Skeletal muscle tissue (tissue), 3 donors: ENCODE measurements at regions not wholly inside any gene's neighbourhood (a gene's known extent, or its start where the extent isn't known, plus 50 kb on each side); places are given as distances from the start of the nearest gene placed in this dataset.

Experiments
- H3K27ac ChIP-seq: one replicate; pipeline ENCODE4 v1.7.0; 2013; ENCODE audit warnings: mild to moderate bottlenecking, low read depth, low read length, inconsistent platforms
- H3K27me3 ChIP-seq, 3 donors: one replicate each; pipeline ENCODE4 v1.7.0; 2013; ENCODE audit warnings: low read length in 3 of 3; ENCODE audit not compliant: control insufficient read depth in 3 of 3, insufficient read depth in 3 of 3
- H3K36me3 ChIP-seq, 3 donors: one replicate each; pipeline ENCODE4 v1.7.0; 2013; ENCODE audit warnings: low read length in 3 of 3; ENCODE audit not compliant: control insufficient read depth in 3 of 3, insufficient read depth in 3 of 3
- H3K4me1 ChIP-seq, 3 donors: one replicate each; pipeline ENCODE4 v1.7.0; 2013; ENCODE audit warnings: low read length in 3 of 3, mild to moderate bottlenecking in 3 of 3; ENCODE audit not compliant: control insufficient read depth in 3 of 3, insufficient read depth in 3 of 3
- H3K4me3 ChIP-seq, 3 donors: one replicate each; pipeline ENCODE4 v1.7.0; 2013; ENCODE audit warnings: low read length in 3 of 3
- H3K9ac ChIP-seq, 3 donors: one replicate each; pipeline ENCODE4 v1.7.0; 2013; ENCODE audit warnings: low read length in 3 of 3, mild to moderate bottlenecking in 3 of 3, moderate library complexity in 2 of 3, low read depth in 1 of 3
- H3K9me3 ChIP-seq, 3 donors: one replicate each; pipeline ENCODE4 v1.7.0; 2013; ENCODE audit warnings: low read length in 3 of 3; ENCODE audit not compliant: control insufficient read depth in 3 of 3
- donor health status: Osteomylitis.

DNA sequence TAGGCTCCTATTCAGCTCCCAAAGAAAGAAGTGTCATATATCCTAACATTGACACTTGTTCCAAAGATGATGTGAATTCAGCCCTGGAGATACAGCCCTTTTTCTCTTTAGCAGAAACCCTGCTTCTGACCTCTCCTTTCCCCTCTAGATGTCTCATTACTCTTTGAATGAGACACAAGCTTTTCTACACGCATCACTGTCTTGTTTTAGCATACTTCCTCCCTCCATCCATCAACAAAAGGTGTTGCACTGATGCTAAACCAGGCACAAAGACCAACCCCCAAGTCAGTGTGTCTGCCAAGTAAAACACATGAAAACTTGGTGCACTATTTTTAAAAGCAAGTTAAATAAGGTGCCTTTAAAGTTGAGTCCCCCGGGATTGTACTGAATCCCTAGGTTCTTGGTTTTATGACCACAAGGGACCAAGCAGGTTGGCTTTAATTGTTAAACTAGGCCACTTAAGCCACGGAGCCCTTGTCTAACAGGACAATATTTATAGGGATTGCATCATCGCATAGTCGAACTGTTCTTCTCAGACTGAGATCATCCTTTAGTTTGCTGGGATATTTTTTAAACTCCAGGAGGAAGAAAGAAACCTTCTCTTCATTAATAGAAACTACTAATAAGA lies 101.0 kb upstream of the GUCA2B start:
- Histone ChIP-seq H3K9me3 (no peaks in the 10 kb centered on the region), H3K9ac (no peak overlapping the region), H3K27ac (no peak overlapping the region), H3K36me3 (no peaks in the 10 kb centered on the region), H3K4me3 (no peak overlapping the region), H3K27me3 (peaks cover 0 to 4% (median 0%) of the 10 kb centered on the region in 3 donors), H3K4me1 (peaks cover 0 to 3% (median 0%) of the 10 kb centered on the region in 3 donors)

DNA sequence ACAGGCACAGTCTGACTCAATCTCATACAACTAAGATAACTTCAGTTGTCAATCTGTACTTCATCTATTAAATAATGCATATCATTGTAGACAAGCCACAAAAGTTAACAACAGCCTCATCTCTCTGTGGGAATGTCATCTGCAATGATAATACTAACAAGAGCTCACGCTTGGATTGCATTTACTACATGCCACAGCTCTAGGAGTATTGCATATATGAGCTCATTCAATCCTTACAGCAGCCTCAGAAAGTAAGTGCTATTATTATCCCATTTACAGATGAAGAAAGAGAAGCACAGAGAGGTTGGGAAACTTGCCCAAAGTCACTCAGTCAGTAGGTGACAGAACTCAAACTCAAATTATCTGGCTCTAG lies 105.7 kb upstream of the GUCA2B start:
- Histone ChIP-seq H3K4me3 (no peak overlapping the region), H3K36me3 (no peaks in the 10 kb centered on the region), H3K27me3 (peaks cover 0 to 4% (median 0%) of the 10 kb centered on the region in 3 donors), H3K9ac (no peak overlapping the region), H3K4me1 (peaks cover 0 to 8% (median 0%) of the 10 kb centered on the region in 3 donors), H3K27ac (peak overlapping the region; percentile 33), H3K9me3 (no peaks in the 10 kb centered on the region)

DNA sequence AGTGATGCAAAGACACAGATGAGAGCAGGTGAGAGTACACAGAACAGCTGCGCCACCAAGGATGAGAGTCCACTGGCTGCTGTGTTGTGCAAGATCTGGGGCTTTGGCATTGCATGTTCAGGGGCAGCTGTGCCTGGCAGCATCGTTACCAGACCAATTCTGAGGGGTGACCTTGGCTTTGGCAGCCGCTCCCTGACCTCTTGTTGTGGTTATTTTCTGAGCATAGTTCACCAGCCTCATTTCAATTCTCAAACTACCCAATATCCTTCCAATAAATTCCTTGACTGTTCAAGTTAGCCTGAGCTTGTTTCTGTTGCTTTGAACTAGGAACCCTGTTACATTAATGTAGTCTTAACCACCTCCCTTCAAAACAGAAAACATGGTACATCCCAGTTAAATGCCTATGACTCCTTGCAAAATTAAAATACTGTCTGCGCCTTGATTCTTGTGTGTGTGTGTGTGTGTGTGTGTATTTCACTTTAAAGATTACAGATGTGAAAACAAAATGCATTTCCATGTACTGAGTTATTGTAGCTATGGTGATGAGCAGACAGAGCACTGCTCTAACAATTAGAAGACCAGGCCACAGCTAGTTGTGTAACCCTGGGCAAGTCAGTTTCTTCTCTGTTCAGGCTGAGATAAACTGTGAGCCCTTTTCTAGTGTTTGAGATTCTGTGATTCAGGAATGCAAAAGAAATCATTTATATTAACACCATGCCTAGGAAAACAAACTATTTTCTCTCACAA lies 106.3 kb upstream of the GUCA2B start:
- Histone ChIP-seq H3K27me3 (peaks cover 0 to 4% (median 0%) of the 10 kb centered on the region in 3 donors), H3K9ac (no peak overlapping the region), H3K4me1 (peaks cover 0 to 8% (median 0%) of the 10 kb centered on the region in 3 donors), H3K27ac (peak overlapping the region; percentile 33), H3K4me3 (no peak overlapping the region), H3K36me3 (no peaks in the 10 kb centered on the region), H3K9me3 (no peaks in the 10 kb centered on the region)

DNA sequence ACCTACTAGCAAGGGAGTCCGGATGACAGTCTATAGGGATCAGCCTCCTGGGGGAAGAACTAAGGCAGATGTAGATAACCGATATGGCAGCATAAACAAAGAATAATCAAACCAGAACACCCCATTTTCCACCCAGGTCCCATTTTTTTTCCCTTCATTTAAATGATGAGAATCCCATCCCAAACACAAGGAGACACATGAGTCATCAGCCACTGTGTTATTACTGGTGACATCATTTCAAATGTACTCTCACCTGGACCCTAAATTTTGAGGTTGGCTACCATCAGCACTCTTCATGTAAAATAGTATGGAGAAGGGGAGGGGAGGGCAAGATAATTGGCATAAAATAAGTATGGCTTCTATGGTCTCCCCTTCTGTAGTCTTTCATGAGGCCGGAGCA lies 108.9 kb upstream of the GUCA2B start:
- H3K36me3 ChIP-seq = no peaks in the 10 kb centered on the region
- H3K27ac ChIP-seq = no peak overlapping the region
- no peaks in the 10 kb centered on the region for H3K27me3 ChIP-seq
- H3K4me1 ChIP-seq = peaks cover 0 to 8% (median 0%) of the 10 kb centered on the region in 3 donors
- H3K9me3 ChIP-seq = no peaks in the 10 kb centered on the region
- no peak overlapping the region for H3K9ac ChIP-seq
- H3K4me3 ChIP-seq = no peak overlapping the region

DNA sequence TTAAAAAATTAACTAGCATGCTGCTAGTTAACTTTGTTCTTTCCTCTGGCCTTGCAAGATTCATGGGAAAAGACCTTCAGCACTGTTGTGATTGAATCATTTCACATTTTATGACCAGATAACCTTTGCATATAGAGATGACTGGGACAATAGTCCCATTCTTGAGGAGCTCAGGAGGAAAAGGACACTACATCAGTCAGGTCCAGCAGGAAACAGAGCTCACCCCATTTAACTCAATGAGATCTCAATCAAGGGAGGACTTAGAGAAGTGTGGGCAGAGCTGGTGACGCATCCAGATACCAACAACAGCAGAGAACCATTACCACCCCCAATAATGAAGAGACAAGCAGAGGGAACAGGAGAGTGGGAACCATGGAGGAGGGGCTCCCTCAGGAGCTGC lies 109.4 kb upstream of the GUCA2B start:
- Histone ChIP-seq H3K27ac (no peak overlapping the region), H3K4me3 (no peak overlapping the region), H3K36me3 (no peaks in the 10 kb centered on the region), H3K27me3 (no peaks in the 10 kb centered on the region), H3K4me1 (peaks cover 0 to 8% (median 0%) of the 10 kb centered on the region in 3 donors), H3K9ac (no peak overlapping the region), H3K9me3 (no peaks in the 10 kb centered on the region)

DNA sequence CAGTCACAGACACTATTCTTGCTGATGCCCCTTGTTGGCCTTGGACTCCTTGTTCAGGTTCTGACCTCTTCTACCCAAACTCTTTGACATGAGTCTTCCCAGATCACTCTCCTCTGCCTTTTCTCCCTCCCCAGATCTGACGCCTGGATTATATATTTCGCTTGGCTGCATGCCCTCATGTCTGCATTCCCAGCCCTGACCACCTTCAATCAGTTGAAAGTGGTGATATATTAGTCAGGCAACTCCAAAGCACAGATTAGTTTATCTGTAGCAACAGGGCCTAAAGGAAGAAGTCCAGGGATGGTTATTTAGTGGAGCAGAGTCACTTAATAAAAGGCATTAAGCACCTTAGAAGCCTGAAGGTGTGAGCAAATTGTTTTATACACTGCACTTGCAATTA lies 110.0 kb upstream of the GUCA2B start:
- Histone ChIP-seq H3K4me3 (no peak overlapping the region), H3K27ac (no peak overlapping the region), H3K9me3 (no peaks in the 10 kb centered on the region), H3K4me1 (peaks cover 0 to 8% (median 0%) of the 10 kb centered on the region in 3 donors), H3K9ac (no peak overlapping the region), H3K36me3 (no peaks in the 10 kb centered on the region), H3K27me3 (no peaks in the 10 kb centered on the region)

DNA sequence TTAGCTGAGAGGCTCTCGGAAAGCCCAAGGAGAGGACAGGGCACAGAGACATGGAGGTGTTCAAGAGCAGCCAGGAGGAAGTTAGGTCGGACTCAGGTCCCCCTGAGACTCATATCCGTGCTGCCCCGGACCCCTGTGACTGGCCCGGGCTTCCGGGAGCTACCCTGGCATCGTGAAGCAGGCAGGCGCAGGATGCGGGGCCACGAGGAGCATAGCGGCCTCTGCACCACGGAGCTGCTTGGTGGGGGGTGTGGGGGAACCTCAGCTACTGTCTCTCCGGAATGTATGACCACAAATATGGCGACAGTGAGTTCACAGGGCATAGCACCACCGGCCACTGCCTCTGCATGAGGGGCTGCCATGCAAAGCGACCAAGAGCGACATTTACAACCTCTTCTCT lies 112.2 kb upstream of the GUCA2B start:
- Histone ChIP-seq H3K27ac (no peak overlapping the region), H3K36me3 (no peaks in the 10 kb centered on the region), H3K4me1 (peaks cover 3% of the 10 kb centered on the region in 3 donors)

DNA sequence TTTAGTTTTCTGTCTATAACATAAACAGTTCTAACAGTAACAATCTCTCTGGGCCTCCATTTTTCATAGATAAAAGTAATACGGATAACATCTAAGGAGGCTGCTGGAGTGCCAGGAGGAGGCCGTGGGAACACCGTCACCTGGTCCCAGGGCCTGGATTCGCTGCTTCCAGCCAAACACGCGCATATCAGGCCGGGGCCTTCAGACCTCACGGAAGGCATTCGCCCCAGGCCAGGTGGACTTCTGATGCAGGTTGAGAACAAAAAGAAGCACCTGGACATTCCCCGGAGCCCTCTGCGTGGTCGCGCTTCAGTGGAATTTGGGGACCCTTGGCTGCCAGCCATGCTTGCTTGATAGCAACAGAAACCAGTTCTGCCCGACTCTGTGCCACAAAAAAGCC lies 113.1 kb upstream of the GUCA2B start:
- H3K4me1 ChIP-seq = peaks cover 3 to 4% (median 4%) of the 10 kb centered on the region in 3 donors
- H3K4me3 ChIP-seq = no peak overlapping the region
- no peaks in the 10 kb centered on the region for H3K36me3 ChIP-seq
- H3K27ac ChIP-seq = no peak overlapping the region
- H3K9ac ChIP-seq = no peak overlapping the region
- no peaks in the 10 kb centered on the region for H3K27me3 ChIP-seq
- H3K9me3 ChIP-seq = no peaks in the 10 kb centered on the region

More for the DNA sequence above, 112.2 kb upstream of the GUCA2B start:
- Histone ChIP-seq H3K4me3 (no peak overlapping the region), H3K9ac (no peak overlapping the region), H3K27me3 (no peaks in the 10 kb centered on the region), H3K9me3 (no peaks in the 10 kb centered on the region)

DNA sequence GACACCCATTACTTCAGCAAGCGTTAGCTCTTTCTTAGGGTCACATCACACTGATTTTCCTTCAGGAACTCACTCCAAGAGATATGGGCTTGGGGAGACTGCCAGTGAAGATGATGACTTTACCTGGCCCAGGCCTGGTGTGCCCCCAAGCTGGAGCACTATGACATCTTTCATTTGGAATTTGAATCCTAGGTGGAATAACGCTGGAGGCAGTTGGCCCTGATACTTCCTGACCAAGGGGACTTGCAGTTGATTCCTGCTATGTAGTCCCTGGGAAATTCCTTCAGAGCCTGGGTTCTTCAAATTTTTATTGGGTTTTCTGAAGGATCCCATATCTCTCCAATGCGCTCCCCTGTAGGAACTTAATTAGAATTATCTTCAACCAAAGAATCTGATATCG lies 114.9 kb upstream of the GUCA2B start:
- Histone ChIP-seq H3K36me3 (no peaks in the 10 kb centered on the region), H3K4me3 (no peak overlapping the region), H3K27ac (no peak overlapping the region), H3K9me3 (no peaks in the 10 kb centered on the region), H3K9ac (no peak overlapping the region), H3K4me1 (peaks cover 8 to 13% (median 9%) of the 10 kb centered on the region in 3 donors), H3K27me3 (no peaks in the 10 kb centered on the region)

DNA sequence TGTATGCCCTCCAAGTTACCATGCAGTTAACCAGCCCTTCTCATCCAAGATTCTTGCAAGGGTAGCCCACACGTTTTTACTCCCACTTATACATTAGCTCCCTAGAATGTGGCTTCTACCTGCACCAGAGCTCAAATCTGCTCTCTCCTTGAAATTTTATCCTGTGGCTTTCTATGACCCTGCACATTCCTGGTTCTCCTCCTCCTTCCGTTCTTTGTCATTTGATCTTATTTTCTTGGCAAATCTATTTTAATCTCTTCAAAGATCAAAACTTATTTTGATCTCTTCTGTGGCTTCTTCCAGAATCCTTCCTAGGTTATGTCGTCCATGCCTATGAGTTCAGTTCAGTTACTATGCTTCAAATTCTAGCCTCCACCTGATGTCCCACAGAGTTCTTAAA lies 115.6 kb upstream of the GUCA2B start:
- H3K27me3 ChIP-seq = no peaks in the 10 kb centered on the region
- H3K9ac ChIP-seq = no peak overlapping the region
- no peak overlapping the region for H3K4me3 ChIP-seq
- peaks cover 8 to 13% (median 9%) of the 10 kb centered on the region in 3 donors for H3K4me1 ChIP-seq
- H3K9me3 ChIP-seq = no peaks in the 10 kb centered on the region
- no peak overlapping the region for H3K27ac ChIP-seq
- H3K36me3 ChIP-seq = no peaks in the 10 kb centered on the region
